OCI-LY7 (cell line): ENCODE measurements at regions not wholly inside any gene's neighbourhood (a gene's known extent, or its start where the extent isn't known, plus 50 kb on each side); places are given as distances from the start of the nearest gene placed in this dataset.

ENCODE experiments used
- BruUV-seq: library from RNA; stranded (reverse); fragments of 400-500 nt; replicated peaks from 2 replicates; lab custom pipeline; 2021; lab: Mats Ljungman, UMichigan
- CTCF ChIA-PET: fragments of 300-600 bp; sonication (Branson Sonifier 250); formaldehyde crosslinking; loops from one replicate; lab custom pipeline; 2022; ENCODE audit warnings: antibody characterized with exemption; ENCODE audit not compliant: unreplicated experiment; lab: Charles Lee
- POLR2A ChIA-PET: fragments of 300-600 bp; sonication (Branson Sonifier 250); formaldehyde crosslinking; loops from one replicate; lab custom pipeline; 2022; ENCODE audit warnings: antibody characterized with exemption; lab: Charles Lee
- DNase-seq: peaks from one replicate; pipeline ENCODE4 v3.0.0-alpha.2; 2015; ENCODE audit warnings: low spot score
- H2AFZ ChIP-seq: fragments of 200-600 bp; sonication (generic), shearing (Covaris generic); 2 replicates; pipeline ENCODE4 v1.6.1; 2014; ENCODE audit warnings: mild to moderate bottlenecking, antibody characterized with exemption, low read length, moderate library complexity
- H3K27ac ChIP-seq: fragments of 200-600 bp; sonication (generic); 2 replicates; pipeline ENCODE4 v1.5.1; 2014; ENCODE audit warnings: mixed run types, low read depth, mild to moderate bottlenecking, moderate library complexity, low read length, inconsistent platforms; ENCODE audit not compliant: poor library complexity, severe bottlenecking
- H3K36me3 ChIP-seq: fragments of 200-600 bp; sonication (generic); 2 replicates; pipeline ENCODE4 v1.6.1; 2014; ENCODE audit warnings: mild to moderate bottlenecking, antibody characterized with exemption, low read length, moderate library complexity, mixed read lengths; ENCODE audit not compliant: insufficient read depth
- H3K4me1 ChIP-seq: fragments of 200-600 bp; sonication (generic); 2 replicates; pipeline ENCODE4 v1.5.1; 2014; ENCODE audit warnings: mild to moderate bottlenecking, low read length; ENCODE audit not compliant: insufficient read depth, poor library complexity, severe bottlenecking
- H3K4me2 ChIP-seq: fragments of 200-600 bp; sonication (generic); 2 replicates; pipeline ENCODE4 v1.6.1; 2014; ENCODE audit warnings: mild to moderate bottlenecking, low read length
- H3K4me3 ChIP-seq: fragments of 200-600 bp; sonication (generic); 2 replicates; pipeline ENCODE4 v1.5.1; 2014; ENCODE audit warnings: mild to moderate bottlenecking, low read depth, low read length; ENCODE audit not compliant: poor library complexity, severe bottlenecking
- H3K79me2 ChIP-seq: fragments of 200-600 bp; sonication (generic); 2 replicates; pipeline ENCODE4 v1.6.1; 2016; ENCODE audit warnings: low read depth, mild to moderate bottlenecking, low read length, moderate library complexity, mixed read lengths; ENCODE audit not compliant: insufficient read depth
- H3K9me2 ChIP-seq: fragments of 200-600 bp; sonication (generic); 2 replicates; pipeline ENCODE4 v1.6.1; 2016; ENCODE audit warnings: mild to moderate bottlenecking, low read length, mixed read lengths; ENCODE audit not compliant: insufficient read depth
- H3K9me3 ChIP-seq: fragments of 200-600 bp; sonication (generic); 2 replicates; pipeline ENCODE4 v1.6.1; 2014; ENCODE audit warnings: mild to moderate bottlenecking, mixed run types, low read length, mixed read lengths
- H4K20me1 ChIP-seq: fragments of 200-600 bp; sonication (generic); 2 replicates; pipeline ENCODE4 v1.6.1; 2014; ENCODE audit warnings: mild to moderate bottlenecking, antibody characterized with exemption, low read length, moderate library complexity, mixed read lengths; ENCODE audit not compliant: insufficient read depth
- EZH2phosphoT487 ChIP-seq: fragments of 200-600 bp; sonication (generic); IDR thresholded peaks from 2 replicates; pipeline ENCODE4 v1.6.1; 2018; ENCODE audit warnings: low read depth, borderline replicate concordance, mild to moderate bottlenecking, mixed run types, antibody characterized with exemption, low read length, moderate library complexity, mixed read lengths
- intact Hi-C: fragments of 100-400 bp; cut with micrococcal nuclease; formaldehyde crosslinking; loops from one replicate; pipeline ENCODE4 v1.10.0; 2022; ENCODE audit not compliant: unreplicated experiment
- TF ChIP-seq, protein P1 (sequence below): fragments of 200-600 bp; sonication (generic); conservative IDR thresholded peaks from 2 replicates; pipeline ENCODE4 v1.5.1; 2014; ENCODE audit warnings: mild to moderate bottlenecking, antibody characterized with exemption, low read length, moderate library complexity, mixed read lengths

DNA sequence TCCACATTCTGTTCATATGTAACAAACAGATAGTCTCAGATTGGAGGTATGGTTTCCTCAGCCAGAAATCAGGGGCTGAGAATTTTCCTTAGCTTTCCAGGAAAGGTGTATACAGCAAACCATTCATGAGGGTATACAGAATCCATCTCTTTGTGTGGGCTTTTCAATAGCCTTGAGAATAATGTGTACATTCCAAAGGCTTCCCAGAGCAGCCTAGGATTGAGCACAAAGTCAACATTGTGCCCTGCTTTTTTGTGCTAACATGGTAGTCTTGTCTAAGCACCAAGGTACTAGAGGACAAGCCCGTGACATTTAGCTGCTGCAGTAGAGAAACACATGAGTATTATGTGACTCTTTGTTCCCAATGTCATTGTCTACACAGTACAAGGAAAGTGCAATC lies 322.1 kb upstream of the TANK start:
- Histone ChIP-seq H3K4me2 (no peak overlapping the region), H3K4me3 (no peak overlapping the region), H3K4me1 (no peaks in the 10 kb centered on the region), H3K9me2 (no peaks in the 10 kb centered on the region), H4K20me1 (no peaks in the 10 kb centered on the region), H2AFZ (no peak overlapping the region), H3K9me3 (no peaks in the 10 kb centered on the region), H3K27ac (no peak overlapping the region), H3K36me3 (no peaks in the 10 kb centered on the region), H3K79me2 (no peaks in the 10 kb centered on the region)
- TF ChIP-seq EZH2phosphoT487 = no peak
- TF ChIP-seq, protein P1, sequence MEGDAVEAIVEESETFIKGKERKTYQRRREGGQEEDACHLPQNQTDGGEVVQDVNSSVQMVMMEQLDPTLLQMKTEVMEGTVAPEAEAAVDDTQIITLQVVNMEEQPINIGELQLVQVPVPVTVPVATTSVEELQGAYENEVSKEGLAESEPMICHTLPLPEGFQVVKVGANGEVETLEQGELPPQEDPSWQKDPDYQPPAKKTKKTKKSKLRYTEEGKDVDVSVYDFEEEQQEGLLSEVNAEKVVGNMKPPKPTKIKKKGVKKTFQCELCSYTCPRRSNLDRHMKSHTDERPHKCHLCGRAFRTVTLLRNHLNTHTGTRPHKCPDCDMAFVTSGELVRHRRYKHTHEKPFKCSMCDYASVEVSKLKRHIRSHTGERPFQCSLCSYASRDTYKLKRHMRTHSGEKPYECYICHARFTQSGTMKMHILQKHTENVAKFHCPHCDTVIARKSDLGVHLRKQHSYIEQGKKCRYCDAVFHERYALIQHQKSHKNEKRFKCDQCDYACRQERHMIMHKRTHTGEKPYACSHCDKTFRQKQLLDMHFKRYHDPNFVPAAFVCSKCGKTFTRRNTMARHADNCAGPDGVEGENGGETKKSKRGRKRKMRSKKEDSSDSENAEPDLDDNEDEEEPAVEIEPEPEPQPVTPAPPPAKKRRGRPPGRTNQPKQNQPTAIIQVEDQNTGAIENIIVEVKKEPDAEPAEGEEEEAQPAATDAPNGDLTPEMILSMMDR = no peak
- intact Hi-C loops = no loop called here
- DNase-seq = no peak
- ChIA-PET CTCF (no interaction called here), POLR2A (interaction anchor here (0.5 kb wide), 1 partner anchor 316 kb away, joined by 3 read pairs; no protein-coding TSS in a partner anchor)
- BruUV-seq = no TSS peak

DNA sequence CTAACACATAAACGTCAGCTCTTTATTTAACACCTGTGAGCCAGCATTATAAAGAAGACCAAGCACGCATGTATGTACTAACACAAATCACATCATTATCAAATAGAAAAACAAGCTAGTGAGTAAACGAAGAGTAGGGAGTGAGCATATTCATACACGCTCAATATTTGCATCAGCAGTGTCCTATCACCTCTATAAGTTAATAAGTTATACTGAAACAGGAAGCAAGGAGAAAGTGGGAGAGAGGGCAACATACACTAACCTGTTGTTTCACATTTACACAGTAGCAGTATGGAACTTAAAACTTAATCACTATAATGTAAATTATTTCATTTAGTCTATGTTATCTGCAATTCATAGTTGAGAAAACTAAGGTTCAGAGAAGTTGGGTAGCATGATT lies 321.5 kb upstream of the TANK start:
- Histone ChIP-seq H3K9me2 (no peaks in the 10 kb centered on the region), H2AFZ (no peak overlapping the region), H3K4me3 (no peak overlapping the region), H4K20me1 (no peaks in the 10 kb centered on the region), H3K4me2 (no peak overlapping the region), H3K9me3 (no peaks in the 10 kb centered on the region), H3K4me1 (no peaks in the 10 kb centered on the region), H3K36me3 (no peaks in the 10 kb centered on the region), H3K27ac (no peak overlapping the region), H3K79me2 (no peaks in the 10 kb centered on the region)
- ChIA-PET CTCF (no interaction called here), POLR2A (no interaction called here)
- no peak for TF ChIP-seq EZH2phosphoT487
- TF ChIP-seq, protein P1 = no peak
- no peak for DNase-seq
- BruUV-seq = no TSS peak
- intact Hi-C loops = no loop called here

DNA sequence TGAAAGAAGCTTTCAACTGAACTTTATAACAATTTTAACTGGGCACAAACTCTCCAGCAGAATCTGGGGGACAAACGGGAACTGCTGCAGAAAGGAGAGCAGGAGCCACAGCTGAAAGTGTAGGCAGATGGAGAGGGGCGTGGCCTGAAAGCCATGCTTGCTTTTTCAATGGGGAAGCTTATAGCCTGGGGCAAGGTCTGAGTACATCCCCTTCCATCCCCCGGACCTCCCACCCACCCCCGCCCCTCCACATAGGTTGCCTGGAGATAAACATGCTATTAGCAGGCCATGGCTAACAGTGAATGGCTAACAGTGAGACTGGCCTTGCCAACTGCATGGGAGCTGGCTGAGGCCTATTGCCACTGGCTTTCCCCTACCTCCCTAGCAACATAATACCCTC lies 317.9 kb upstream of the TANK start:
- Histone ChIP-seq H3K4me2 (no peak overlapping the region), H3K9me3 (no peaks in the 10 kb centered on the region), H4K20me1 (no peaks in the 10 kb centered on the region), H3K36me3 (no peaks in the 10 kb centered on the region), H3K27ac (no peak overlapping the region), H3K4me3 (no peak overlapping the region), H3K9me2 (no peaks in the 10 kb centered on the region), H3K79me2 (no peaks in the 10 kb centered on the region), H3K4me1 (no peaks in the 10 kb centered on the region), H2AFZ (no peak overlapping the region)
- ChIA-PET CTCF (no interaction called here), POLR2A (interaction anchor here (0.5 to 0.6 kb wide), 2 partner anchors 54 to 820 kb away, joined by 4 to 5 read pairs; no protein-coding TSS in a partner anchor)
- BruUV-seq = no TSS peak
- intact Hi-C loops = no loop called here
- TF ChIP-seq EZH2phosphoT487 = no peak
- TF ChIP-seq, protein P1 = no peak
- DNase-seq = no peak
